A549 (cell line): ENCODE measurements at regions not wholly inside any gene's neighbourhood (a gene's known extent, or its start where the extent isn't known, plus 50 kb on each side); places are given as distances from the start of the nearest gene placed in this dataset.

ENCODE experiments used
- ATAC-seq, 2 experiments: fragments of 200-7000 bp in 1 of 2; fragments of >200 bp in 1 of 2; cut with Nextera tagmentation in 1 of 2; cut with Tn5 transposase in 1 of 2; 3 replicates each; pipeline versions ENCODE4 v1.8.0 to v1.9.1; 2018 to 2020; ENCODE audit warnings: mild to moderate bottlenecking in 1 of 2, moderate library complexity in 1 of 2
- CTCF ChIA-PET: fragments of 300-600 bp; sonication (Branson Sonifier 250); formaldehyde crosslinking; extraction: SDS; loops from one replicate; lab custom pipeline; 2021; ENCODE audit warnings: antibody characterized with exemption, inconsistent platforms; lab: Yijun Ruan, JAX
- POLR2A ChIA-PET: fragments of 350-600 bp; formaldehyde crosslinking; extraction: SDS; loops from one replicate; lab custom pipeline; 2021; ENCODE audit warnings: antibody characterized with exemption, inconsistent platforms; lab: Yijun Ruan, JAX
- DNase-seq, 2 experiments: peaks; one replicate each; pipeline versions ENCODE4 v3.0.0 to v3.0.0-alpha.2; 2011 to 2016; ENCODE audit warnings: low read depth in 1 of 2, low spot score in 1 of 2
- FAIRE-seq: peaks from 2 replicates; lab custom pipeline; 2011; peaks lifted over from hg19 to GRCh38; lab: Jason Lieb, UNC
- H3K27ac ChIP-seq, 2 experiments: fragments of >200 bp; sonication (Bioruptor Twin); formaldehyde crosslinking; 3 replicates each; pipeline ENCODE4 v1.5.1; 2016 to 2017
- H3K4me1 ChIP-seq: fragments of >200 bp; sonication (Bioruptor Twin); formaldehyde crosslinking; 3 replicates; pipeline ENCODE4 v1.6.1; 2016
- H3K4me2 ChIP-seq: fragments of >200 bp; sonication (Bioruptor Twin); formaldehyde crosslinking; 3 replicates; pipeline ENCODE4 v1.6.1; 2016
- H3K4me3 ChIP-seq: fragments of >200 bp; sonication (Bioruptor Twin); formaldehyde crosslinking; 3 replicates; pipeline ENCODE4 v1.5.1; 2016
- H3K9me3 ChIP-seq: fragments of >200 bp; sonication (Bioruptor Twin); formaldehyde crosslinking; 3 replicates; pipeline ENCODE4 v1.6.1; 2016
- BCL3 ChIP-seq: fragments of >200 bp; sonication (Bioruptor Twin); formaldehyde crosslinking; IDR thresholded peaks from 3 replicates; pipeline ENCODE4 v1.6.1; 2016
- BHLHE40 ChIP-seq: IDR thresholded peaks from 2 replicates; pipeline ENCODE4 v1.6.1; 2012; ENCODE audit warnings: low read depth, low read length, inconsistent platforms
- CBX2 ChIP-seq: fragments of 200-600 bp; sonication (generic); IDR thresholded peaks from 2 replicates; pipeline ENCODE4 v1.6.1; 2016; ENCODE audit warnings: low read depth, mild to moderate bottlenecking, borderline replicate concordance
- CBX8 ChIP-seq: fragments of 200-600 bp; sonication (generic); IDR thresholded peaks from 2 replicates; pipeline ENCODE4 v1.6.1; 2016
- CTCF ChIP-seq: fragments of >200 bp; sonication (Bioruptor Twin); formaldehyde crosslinking; IDR thresholded peaks from 3 replicates; pipeline ENCODE4 v1.5.1; 2016
- ESRRA ChIP-seq: fragments of 150-350 bp; IDR thresholded peaks from 2 replicates; pipeline ENCODE4 v1.6.1; 2014; ENCODE audit warnings: mild to moderate bottlenecking, low read length, borderline replicate concordance
- FOSB ChIP-seq: fragments of 250-450 bp; sonication (Bioruptor Pico); IDR thresholded peaks from 2 replicates; pipeline ENCODE4 v1.5.0; 2020; ENCODE audit warnings: mild to moderate bottlenecking, moderate library complexity
- HOXA7 ChIP-seq: fragments of 250-450 bp; sonication (Bioruptor Pico); IDR thresholded peaks from 2 replicates; pipeline ENCODE4 v1.5.0; 2020; ENCODE audit warnings: mild to moderate bottlenecking, moderate library complexity
- JUN ChIP-seq, 2 experiments: fragments of >200 bp; sonication (Bioruptor Twin); formaldehyde crosslinking; IDR thresholded peaks; 2 replicates in 1 of 2; 3 replicates in 1 of 2; pipeline ENCODE4 v1.6.1; 2016 to 2017
- KDM5A ChIP-seq: fragments of 200-600 bp; sonication (generic); IDR thresholded peaks from 2 replicates; pipeline ENCODE4 v1.6.1; 2016; ENCODE audit warnings: antibody characterized with exemption, mild to moderate bottlenecking
- MAFK ChIP-seq: fragments of 450-650 bp; IDR thresholded peaks from 2 replicates; pipeline ENCODE4 v1.6.1; 2014; ENCODE audit not compliant: partially characterized antibody
- MYC ChIP-seq: IDR thresholded peaks from 2 replicates; pipeline ENCODE4 v1.6.1; 2012; ENCODE audit warnings: mild to moderate bottlenecking, inconsistent platforms, low read length, improper control_type of control experiment, borderline replicate concordance
- NPAS2 ChIP-seq: fragments of 250-450 bp; sonication (Bioruptor Pico); IDR thresholded peaks from 2 replicates; pipeline ENCODE4 v1.8.0; 2022; ENCODE audit warnings: mild to moderate bottlenecking, moderate library complexity, borderline replicate concordance
- PHF8 ChIP-seq: fragments of 200-600 bp; sonication (generic); IDR thresholded peaks from 2 replicates; pipeline ENCODE4 v1.6.1; 2016; ENCODE audit warnings: low read depth, mild to moderate bottlenecking, antibody characterized with exemption, moderate library complexity, borderline replicate concordance
- REST ChIP-seq: fragments of 200-600 bp; sonication (generic); IDR thresholded peaks from 2 replicates; pipeline ENCODE4 v1.6.1; 2016; ENCODE audit warnings: antibody characterized with exemption, mild to moderate bottlenecking, moderate library complexity
- RFX5 ChIP-seq: fragments of 450-650 bp; IDR thresholded peaks from 2 replicates; pipeline ENCODE4 v1.7.1; 2014; ENCODE audit warnings: antibody characterized with exemption, mild to moderate bottlenecking, moderate library complexity
- SMC3 ChIP-seq: fragments of >200 bp; sonication (Bioruptor Twin); formaldehyde crosslinking; IDR thresholded peaks from 3 replicates; pipeline ENCODE4 v1.6.1; 2018; ENCODE audit warnings: inconsistent platforms
- WGBS: methylation state at CpG from one replicate; pipeline ENCODE4 v1.1.6; 2017; ENCODE audit errors: missing lambda C conversion rate; 5-methylcytosine and 5-hydroxymethylcytosine counted together
- TF ChIP-seq, protein P1 (sequence below): IDR thresholded peaks from 2 replicates; pipeline ENCODE4 v1.6.1; 2012

GRCh38 chr1:172905452-172905851 lies 145.3 kb downstream of the TNFSF18 start:
- DNase-seq, result no peak
- ChIA-PET POLR2A (no interaction called here), CTCF (interaction anchor here (1.0 to 2.6 kb wide), 2 partner anchors 12 to 297 kb away, joined by 3 to 7 read pairs; no protein-coding TSS in a partner anchor)
- WGBS, result 79% methylated on average over 2 of the region's 2 CpGs
- Histone ChIP-seq H3K27ac (peak overlapping the region in 1 of 2 experiments; percentile 12; a peak in 1 of 6 replicates), H3K4me2 (no peak overlapping the region), H3K4me1 (peaks cover 42% of the 10 kb centered on the region), H3K9me3 (peaks cover 10% of the 10 kb centered on the region)
- no peak for ATAC-seq
- no peak for FAIRE-seq
- TF ChIP-seq HOXA7 (no peak), PHF8 (no peak), KDM5A (no peak), CTCF (no peak), SMC3 (no peak), FOSB (CRISPR knock-in tag) (no peak), CBX8 (no peak), ESRRA (no peak), CBX2 (no peak), BHLHE40 (no peak), RFX5 (no peak), BCL3 (no peak), MYC (no peak), MAFK (no peak), REST (no peak), NPAS2 (CRISPR knock-in tag) (no peak), JUN (IDR thresholded peaks at IDR 0.05) (no peak)
- TF ChIP-seq, protein P1, sequence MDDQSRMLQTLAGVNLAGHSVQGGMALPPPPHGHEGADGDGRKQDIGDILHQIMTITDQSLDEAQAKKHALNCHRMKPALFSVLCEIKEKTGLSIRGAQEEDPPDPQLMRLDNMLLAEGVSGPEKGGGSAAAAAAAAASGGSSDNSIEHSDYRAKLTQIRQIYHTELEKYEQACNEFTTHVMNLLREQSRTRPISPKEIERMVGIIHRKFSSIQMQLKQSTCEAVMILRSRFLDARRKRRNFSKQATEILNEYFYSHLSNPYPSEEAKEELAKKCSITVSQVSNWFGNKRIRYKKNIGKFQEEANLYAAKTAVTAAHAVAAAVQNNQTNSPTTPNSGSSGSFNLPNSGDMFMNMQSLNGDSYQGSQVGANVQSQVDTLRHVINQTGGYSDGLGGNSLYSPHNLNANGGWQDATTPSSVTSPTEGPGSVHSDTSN, result no peak
- TF ChIP-seq, all 56 proteins: peak for 0
- H3K4me3 ChIP-seq, result no peak overlapping the region
